ENCODE measurements at regions not wholly inside any gene's neighbourhood (a gene's known extent, or its start where the extent isn't known, plus 50 kb on each side); places are given as distances from the start of the nearest gene placed in this dataset.

DNA sequence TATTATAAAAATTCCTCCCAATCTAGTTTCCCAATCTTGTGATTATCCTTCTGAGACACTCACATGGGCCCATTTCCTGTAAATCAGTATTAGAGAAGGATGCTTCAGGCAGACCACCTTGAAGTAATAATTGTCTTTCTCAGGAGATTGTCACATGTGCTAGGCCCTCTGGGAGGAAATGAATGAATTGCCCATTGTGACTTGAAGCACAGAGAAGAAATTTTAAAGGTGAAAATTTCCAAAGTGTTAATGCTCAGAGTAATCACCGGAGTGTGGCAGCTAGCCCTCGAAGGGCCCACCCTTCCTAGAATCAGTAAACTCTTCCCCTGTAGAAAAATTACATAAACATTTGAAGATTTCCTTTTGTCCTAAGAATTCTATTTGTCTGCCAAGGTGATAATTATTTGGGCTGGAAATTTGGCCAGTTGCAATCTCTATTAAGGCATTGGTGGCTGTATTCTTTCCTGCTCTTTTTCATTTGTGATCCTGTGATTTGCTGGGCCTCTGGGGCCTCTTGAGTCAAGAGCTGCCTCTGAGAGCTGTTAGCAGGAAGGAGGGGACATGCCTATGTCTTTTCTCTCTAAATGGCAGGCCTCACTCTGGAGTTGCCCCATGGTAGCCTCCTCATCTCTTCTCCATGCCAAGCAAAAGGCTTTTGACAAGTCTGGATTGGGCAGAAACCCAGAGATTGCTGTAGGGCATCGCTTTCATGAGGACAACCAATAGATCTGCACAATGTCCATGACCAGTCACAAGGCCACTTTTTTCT lies 371.5 kb upstream of the ACTBL2 start:
- POLR2A ChIA-PET (ENCODE audit: partially characterized antibody) = no interaction called here
- Histone ChIP-seq H3K23me2 (ENCODE audit: low read depth, low read length) (no peaks in the 10 kb centered on the region), H2AFZ (ENCODE audit: low read length) (no peak overlapping the region)

More for the DNA sequence above, 371.5 kb upstream of the ACTBL2 start:
- no peaks in the 10 kb centered on the region for H3K27me3 ChIP-seq (replicated peaks in 1 of 4; ENCODE audit: control insufficient read depth in 3 of 4, extremely low read depth in 1 of 4, insufficient read depth in 3 of 4, low read length in 3 of 4)
- H3K23ac ChIP-seq (ENCODE audit: insufficient read length) = no peak overlapping the region
- H3K56ac ChIP-seq (replicated peaks; ENCODE audit: insufficient read length, low read depth, low read length) = no peak overlapping the region
- H3K4ac ChIP-seq (replicated peaks; ENCODE audit: insufficient read length, low read depth, low read length) = no peak overlapping the region
- FAIRE-seq = no peak
- no peak overlapping the region for H2AK5ac ChIP-seq (ENCODE audit: low read depth, low read length)
- WGBS, 2 experiments (ENCODE audit: extremely low coverage in 1 of 2, insufficient coverage in 1 of 2, insufficient read length in 1 of 2, insufficient replicate concordance in 2 of 2, low coverage in 1 of 2, low lambda C conversion rate in 2 of 2, missing lambda C conversion rate in 1 of 2) = 90% methylated on average over 3 of the region's 3 CpGs; no CpG with 5 or more reads in 1 of the 2 experiments
- H2BK20ac ChIP-seq (ENCODE audit: low read length) = no peak overlapping the region
- H3K4me1 ChIP-seq (replicated peaks in 1 of 4; ENCODE audit: control insufficient read depth in 3 of 4, insufficient read depth in 4 of 4, low read length in 3 of 4) = no peaks in the 10 kb centered on the region
- DNase-seq (ENCODE audit: low read depth in 1 of 2, low spot score in 2 of 2) = no peak
- H2BK5ac ChIP-seq (ENCODE audit: low read depth, low read length) = no peak overlapping the region
- H2BK15ac ChIP-seq (ENCODE audit: low read length) = no peak overlapping the region
- no peak overlapping the region for H4K8ac ChIP-seq (ENCODE audit: extremely low read depth, insufficient read depth, low read length)
- no peak overlapping the region for H3K9ac ChIP-seq (replicated peaks in 1 of 4; ENCODE audit: extremely low read depth in 1 of 4, low read depth in 3 of 4, low read length in 3 of 4)
- no peak overlapping the region for H3K18ac ChIP-seq (ENCODE audit: extremely low read depth, low read length)
- H3K4me3 ChIP-seq (ENCODE audit: extremely low read depth in 1 of 4, insufficient read depth in 2 of 4, low read depth in 3 of 4, low read length in 4 of 4) = no peak overlapping the region
- no peaks in the 10 kb centered on the region for H3K9me3 ChIP-seq (ENCODE audit: insufficient read depth in 2 of 2, low read depth in 1 of 2, low read length in 1 of 2)
- no peak overlapping the region for H4K5ac ChIP-seq (ENCODE audit: insufficient read length, low read depth, low read length)
- no peaks in the 10 kb centered on the region; a peak in 1 of 4 replicates for H3K79me2 ChIP-seq (ENCODE audit: control insufficient read depth in 1 of 2, insufficient read depth in 2 of 2, low read length in 2 of 2)
- TF ChIP-seq TAF7 (optimal IDR thresholded peaks at IDR 0.05; ENCODE audit: borderline replicate concordance, low read depth, low read length) (no peak), GTF2F1 (IDR thresholded peaks at IDR 0.05; ENCODE audit: borderline replicate concordance, low read depth, low read length) (no peak), TCF12 (IDR thresholded peaks at IDR 0.05; ENCODE audit: low read depth, low read length) (no peak), PHF8 (conservative IDR thresholded peaks at IDR 0.05; ENCODE audit: low read depth, low read length) (no peak), SIRT6 (IDR thresholded peaks at IDR 0.05; ENCODE audit: low read length) (no peak), SP1 (IDR thresholded peaks at IDR 0.05; ENCODE audit: low read depth, low read length) (no peak)
- no peaks in the 10 kb centered on the region for H3K79me1 ChIP-seq (ENCODE audit: low read depth, low read length)
- H4K20me1 ChIP-seq (replicated peaks in 1 of 2; ENCODE audit: control insufficient read depth in 1 of 2, insufficient read depth in 2 of 2, low read length in 2 of 2) = no peaks in the 10 kb centered on the region
- H2BK12ac ChIP-seq (ENCODE audit: low read depth, low read length) = no peak overlapping the region
- H3K36me3 ChIP-seq (ENCODE audit: control insufficient read depth in 2 of 4, insufficient read depth in 4 of 4, low read length in 3 of 4) = no peaks in the 10 kb centered on the region
- CTCF ChIA-PET (ENCODE audit: partially characterized antibody) = interaction anchor here (1.0 kb wide), 1 partner anchor 8 kb away, joined by 3 read pairs; no protein-coding TSS in a partner anchor
- no peak overlapping the region for H3K14ac ChIP-seq (ENCODE audit: insufficient read length)
- H3K27ac ChIP-seq (ENCODE audit: low read depth, low read length) = no peak overlapping the region
- H2BK120ac ChIP-seq (replicated peaks; ENCODE audit: low read depth, low read length) = no peak overlapping the region
- H4K91ac ChIP-seq (replicated peaks; ENCODE audit: insufficient read length, low read length) = no peak overlapping the region
- no peak overlapping the region for H3K4me2 ChIP-seq (ENCODE audit: insufficient read depth in 1 of 2, low read depth in 2 of 2, low read length in 2 of 2)

Data from H1 (cell line).